ENCODE measurements at regions not wholly inside any gene's neighbourhood (a gene's known extent, or its start where the extent isn't known, plus 50 kb on each side); places are given as distances from the start of the nearest gene placed in this dataset.

GRCh38 chr18:50453014-50453680, 78.3 kb downstream of the SKA1 start:
- WGBS, 2 donors (ENCODE audit: low coverage in 1 of 2), result 58 to 100% methylated on average over 1 of the region's 1 CpG
- Histone ChIP-seq H3K9me3 (no peaks in the 10 kb centered on the region), H3K4me3 (no peak overlapping the region), H3K36me3 (no peaks in the 10 kb centered on the region), H3K4me1 (no peaks in the 10 kb centered on the region), H3K27ac (no peak overlapping the region), H3K27me3 (no peaks in the 10 kb centered on the region)
- no peak for TF ChIP-seq POLR2A (IDR thresholded peaks at IDR 0.05)
- no peak for TF ChIP-seq EP300 (IDR thresholded peaks at IDR 0.05)
- TF ChIP-seq, protein P1, sequence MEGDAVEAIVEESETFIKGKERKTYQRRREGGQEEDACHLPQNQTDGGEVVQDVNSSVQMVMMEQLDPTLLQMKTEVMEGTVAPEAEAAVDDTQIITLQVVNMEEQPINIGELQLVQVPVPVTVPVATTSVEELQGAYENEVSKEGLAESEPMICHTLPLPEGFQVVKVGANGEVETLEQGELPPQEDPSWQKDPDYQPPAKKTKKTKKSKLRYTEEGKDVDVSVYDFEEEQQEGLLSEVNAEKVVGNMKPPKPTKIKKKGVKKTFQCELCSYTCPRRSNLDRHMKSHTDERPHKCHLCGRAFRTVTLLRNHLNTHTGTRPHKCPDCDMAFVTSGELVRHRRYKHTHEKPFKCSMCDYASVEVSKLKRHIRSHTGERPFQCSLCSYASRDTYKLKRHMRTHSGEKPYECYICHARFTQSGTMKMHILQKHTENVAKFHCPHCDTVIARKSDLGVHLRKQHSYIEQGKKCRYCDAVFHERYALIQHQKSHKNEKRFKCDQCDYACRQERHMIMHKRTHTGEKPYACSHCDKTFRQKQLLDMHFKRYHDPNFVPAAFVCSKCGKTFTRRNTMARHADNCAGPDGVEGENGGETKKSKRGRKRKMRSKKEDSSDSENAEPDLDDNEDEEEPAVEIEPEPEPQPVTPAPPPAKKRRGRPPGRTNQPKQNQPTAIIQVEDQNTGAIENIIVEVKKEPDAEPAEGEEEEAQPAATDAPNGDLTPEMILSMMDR (IDR thresholded peaks at IDR 0.05), result no peak
- no peak for TF ChIP-seq POLR2AphosphoS5 (IDR thresholded peaks at IDR 0.05)
- ATAC-seq, result no peak

DNA sequence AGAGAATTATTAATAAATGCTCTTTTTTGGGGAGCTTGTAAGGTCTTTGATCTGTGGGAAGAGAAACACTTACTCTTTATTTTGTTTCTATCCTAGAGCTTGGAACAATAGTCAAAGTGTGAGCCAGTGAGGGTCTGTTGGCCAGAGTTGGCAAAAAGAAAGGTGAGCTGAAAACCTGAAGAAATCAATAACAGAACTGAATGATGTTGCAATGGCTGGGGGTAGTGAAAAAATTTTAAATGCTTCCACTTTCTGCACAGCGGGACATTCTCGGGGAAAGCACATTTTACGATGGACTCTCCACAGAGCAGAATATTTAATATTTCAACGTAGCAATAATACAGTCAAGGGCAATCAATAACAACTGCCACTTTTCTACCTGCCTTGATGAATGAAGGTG, 78.9 kb downstream of the SKA1 start:
- ATAC-seq, result no peak
- Histone ChIP-seq H3K9me3 (no peaks in the 10 kb centered on the region), H3K4me3 (no peak overlapping the region), H3K27me3 (no peaks in the 10 kb centered on the region), H3K27ac (no peak overlapping the region), H3K4me1 (no peaks in the 10 kb centered on the region), H3K36me3 (no peaks in the 10 kb centered on the region)
- WGBS, 2 donors (ENCODE audit: low coverage in 1 of 2), result 70 to 88% methylated on average over 2 to 4 of the region's 4 CpGs
- TF ChIP-seq POLR2A (IDR thresholded peaks at IDR 0.05) (no peak), EP300 (IDR thresholded peaks at IDR 0.05) (no peak)
- TF ChIP-seq, protein P1 (IDR thresholded peaks at IDR 0.05), result no peak

DNA sequence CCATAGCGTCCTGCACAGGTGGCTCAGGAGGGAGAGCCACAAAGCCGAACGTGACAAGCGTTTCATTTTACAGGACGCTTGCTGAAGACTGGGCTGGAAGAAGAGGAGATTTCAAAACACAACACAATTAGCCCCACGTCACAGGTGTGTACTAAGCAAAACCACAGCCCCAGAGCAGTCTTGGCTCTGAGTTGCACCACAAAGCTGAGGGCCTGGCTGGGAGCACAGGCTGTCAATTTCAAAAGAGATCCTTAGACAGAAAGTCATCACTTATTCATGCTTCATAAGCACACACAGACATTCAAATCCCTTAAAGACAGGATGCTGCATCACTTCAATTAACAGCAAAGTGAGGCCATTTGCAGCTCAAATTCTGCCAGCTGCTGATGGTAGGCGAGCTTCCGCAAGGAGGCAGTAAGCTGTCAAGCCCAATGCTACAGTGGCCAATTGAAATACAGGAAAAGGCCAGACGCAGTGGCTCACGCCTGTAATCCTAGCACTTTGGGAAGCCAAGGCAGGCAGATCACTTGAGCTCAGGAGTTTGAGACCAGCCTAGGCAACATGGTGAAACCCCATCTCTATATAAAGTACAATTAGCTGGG, 79.6 kb downstream of the SKA1 start:
- 60 to 75% methylated on average over 1 to 3 of the region's 10 CpGs for WGBS, 2 donors (ENCODE audit: low coverage in 1 of 2)

DNA sequence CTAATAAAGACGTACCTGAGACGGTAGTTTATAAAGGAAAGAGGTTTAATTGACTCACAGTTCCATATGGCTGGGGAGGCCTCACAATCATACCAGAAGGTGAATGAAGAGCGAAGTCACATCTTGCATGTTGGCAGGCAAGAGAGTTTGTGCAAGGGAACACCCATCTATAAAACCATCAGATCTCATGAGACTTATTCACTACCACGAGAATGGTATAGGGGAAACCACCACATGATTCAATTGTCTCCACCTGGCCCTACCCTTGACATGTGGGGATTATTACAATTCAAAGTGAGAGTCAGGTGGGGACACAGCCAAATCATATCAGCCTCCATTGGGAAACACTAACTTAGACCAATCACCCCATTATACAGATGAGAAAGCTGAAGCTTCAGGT, 81.4 kb downstream of the SKA1 start:
- Histone ChIP-seq H3K4me3 (no peak overlapping the region), H3K9me3 (no peaks in the 10 kb centered on the region), H3K36me3 (no peaks in the 10 kb centered on the region), H3K27me3 (no peaks in the 10 kb centered on the region), H3K27ac (no peak overlapping the region), H3K4me1 (no peaks in the 10 kb centered on the region)
- 69 to 77% methylated on average over 2 to 4 of the region's 4 CpGs for WGBS, 2 donors (ENCODE audit: low coverage in 1 of 2)
- TF ChIP-seq, protein P1 (IDR thresholded peaks at IDR 0.05), result no peak
- no peak for TF ChIP-seq POLR2A (IDR thresholded peaks at IDR 0.05)
- TF ChIP-seq EP300 (IDR thresholded peaks at IDR 0.05), result no peak
- no peak for TF ChIP-seq POLR2AphosphoS5 (IDR thresholded peaks at IDR 0.05)
- no peak for ATAC-seq

More for the DNA sequence above, 79.6 kb downstream of the SKA1 start:
- no peaks in the 10 kb centered on the region for H3K27me3 ChIP-seq
- H3K4me1 ChIP-seq, result no peaks in the 10 kb centered on the region
- no peak overlapping the region for H3K4me3 ChIP-seq
- TF ChIP-seq POLR2A (IDR thresholded peaks at IDR 0.05) (no peak), POLR2AphosphoS5 (IDR thresholded peaks at IDR 0.05) (no peak), EP300 (IDR thresholded peaks at IDR 0.05) (no peak)
- TF ChIP-seq, protein P1 (IDR thresholded peaks at IDR 0.05), result no peak
- no peak overlapping the region for H3K27ac ChIP-seq
- no peak for ATAC-seq
- no peaks in the 10 kb centered on the region for H3K36me3 ChIP-seq
- no peaks in the 10 kb centered on the region for H3K9me3 ChIP-seq

GRCh38 chr18:50457639-50458038, 82.8 kb downstream of the SKA1 start:
- H3K36me3 ChIP-seq, result no peaks in the 10 kb centered on the region
- no peak overlapping the region for H3K4me3 ChIP-seq
- no peaks in the 10 kb centered on the region for H3K4me1 ChIP-seq
- TF ChIP-seq, protein P1 (IDR thresholded peaks at IDR 0.05), result no peak
- no peak for TF ChIP-seq POLR2A (IDR thresholded peaks at IDR 0.05)
- no peak for TF ChIP-seq POLR2AphosphoS5 (IDR thresholded peaks at IDR 0.05)
- TF ChIP-seq EP300 (IDR thresholded peaks at IDR 0.05), result no peak
- ATAC-seq, result no peak
- 75 to 80% methylated on average over 2 of the region's 2 CpGs for WGBS, 2 donors (ENCODE audit: low coverage in 1 of 2)
- no peak overlapping the region for H3K27ac ChIP-seq
- H3K9me3 ChIP-seq, result no peaks in the 10 kb centered on the region
- H3K27me3 ChIP-seq, result no peaks in the 10 kb centered on the region
